GM18507 (cell line): ENCODE measurements at regions not wholly inside any gene's neighbourhood (a gene's known extent, or its start where the extent isn't known, plus 50 kb on each side); places are given as distances from the start of the nearest gene placed in this dataset.

Source experiments
- DNase-seq: peaks from one replicate; pipeline ENCODE4 v3.0.0; 2011; ENCODE audit warnings: low read depth; ENCODE audit not compliant: insufficient read length; ENCODE audit errors: extremely low spot score
- FAIRE-seq: peaks from 2 replicates; lab custom pipeline; 2011; peaks lifted over from hg19 to GRCh38; lab: Jason Lieb, UNC

DNA sequence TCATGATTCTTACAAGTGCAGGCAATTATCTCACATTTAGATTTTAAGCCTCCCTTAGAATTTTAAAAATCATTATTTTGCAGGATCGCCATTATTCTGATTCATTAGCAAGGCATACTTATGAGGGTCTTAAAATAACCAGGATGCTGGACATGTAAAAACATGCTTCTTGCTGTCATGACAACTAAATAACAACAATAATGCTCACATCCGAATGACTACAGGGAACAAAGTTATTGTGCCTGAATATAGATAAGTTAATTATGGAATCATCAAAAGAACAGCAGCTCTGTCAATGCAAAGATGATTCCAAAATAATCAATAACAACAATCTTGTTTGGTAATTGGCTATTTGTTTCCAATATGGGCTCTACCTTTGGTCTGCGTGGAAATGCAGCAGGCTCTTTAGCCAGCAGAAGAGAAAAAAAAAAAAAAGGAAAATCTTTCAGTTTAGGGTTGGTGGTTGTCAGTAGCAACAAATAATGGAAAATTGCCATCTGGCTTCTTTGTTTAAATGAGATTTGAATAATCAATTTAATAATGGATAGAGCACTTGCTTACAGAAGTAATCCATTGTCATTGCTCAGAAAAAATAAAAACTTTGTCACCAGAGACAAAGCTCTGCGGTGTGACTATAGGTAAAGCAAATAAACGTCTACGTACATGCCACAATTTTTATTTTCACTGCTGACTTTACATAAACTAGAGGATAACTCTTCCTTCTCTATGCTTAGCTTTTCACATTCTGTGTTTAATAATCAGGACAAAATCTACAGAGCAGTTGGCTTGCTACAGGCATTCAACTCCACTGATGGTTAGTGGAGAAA, 468.9 kb upstream of the TSHZ3 start:
- no peak for DNase-seq
- no peak for FAIRE-seq

DNA sequence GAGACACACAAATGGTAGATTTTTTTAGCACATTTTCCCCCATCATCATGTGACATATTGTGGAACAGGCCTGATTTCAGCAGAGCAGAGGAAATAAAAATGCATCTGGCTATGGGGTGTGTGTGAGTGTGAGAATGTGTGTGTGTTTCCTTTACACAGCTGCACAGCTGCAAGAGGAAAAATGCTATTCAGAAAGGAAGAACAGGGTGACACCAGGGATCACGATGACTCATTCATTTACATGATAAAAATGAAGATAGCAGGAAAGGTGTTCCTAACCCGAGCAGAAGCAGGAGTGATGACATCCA, 469.5 kb upstream of the TSHZ3 start:
- no peak for FAIRE-seq
- no peak for DNase-seq

DNA sequence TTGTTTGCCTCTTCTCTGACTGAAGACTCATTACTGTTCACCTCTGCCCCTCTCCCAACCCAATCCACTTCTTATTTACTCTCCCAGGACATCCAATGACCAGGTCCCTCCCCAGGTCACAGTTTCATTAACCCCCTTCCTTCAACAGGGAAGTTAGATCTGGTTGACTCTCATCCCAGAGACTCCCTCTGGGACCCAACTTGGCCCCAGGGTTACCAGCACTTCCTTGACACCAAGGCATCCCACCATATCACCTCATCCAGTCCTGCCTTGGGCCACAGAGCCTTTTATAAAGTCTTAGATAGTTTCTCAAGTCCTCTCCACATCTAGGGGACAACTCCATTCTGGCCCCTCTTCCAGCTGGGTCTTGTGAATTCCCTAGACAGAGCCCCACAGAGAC, 470.6 kb upstream of the TSHZ3 start:
- DNase-seq (no peak), FAIRE-seq (no peak)

DNA sequence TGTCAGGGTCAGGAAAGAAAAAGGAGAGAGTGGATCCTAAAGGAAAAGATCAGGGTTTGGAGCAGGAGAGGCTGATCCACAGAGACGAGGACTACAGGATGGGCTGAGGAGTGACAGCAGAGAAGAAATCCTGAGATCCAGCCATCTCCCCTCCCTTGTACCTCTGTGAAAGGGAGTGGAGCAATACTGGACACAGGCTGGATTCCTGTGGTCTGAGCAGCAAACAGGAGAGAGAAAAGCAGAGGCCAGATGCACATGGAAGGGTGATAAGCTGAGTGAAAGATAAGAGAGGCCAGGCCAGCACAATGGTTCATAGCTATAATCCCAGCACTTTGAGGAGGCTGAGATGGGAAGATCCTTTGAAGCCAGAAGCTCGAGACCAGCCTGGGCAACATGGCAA, 472.1 kb upstream of the TSHZ3 start:
- no peak for DNase-seq
- FAIRE-seq = no peak

DNA sequence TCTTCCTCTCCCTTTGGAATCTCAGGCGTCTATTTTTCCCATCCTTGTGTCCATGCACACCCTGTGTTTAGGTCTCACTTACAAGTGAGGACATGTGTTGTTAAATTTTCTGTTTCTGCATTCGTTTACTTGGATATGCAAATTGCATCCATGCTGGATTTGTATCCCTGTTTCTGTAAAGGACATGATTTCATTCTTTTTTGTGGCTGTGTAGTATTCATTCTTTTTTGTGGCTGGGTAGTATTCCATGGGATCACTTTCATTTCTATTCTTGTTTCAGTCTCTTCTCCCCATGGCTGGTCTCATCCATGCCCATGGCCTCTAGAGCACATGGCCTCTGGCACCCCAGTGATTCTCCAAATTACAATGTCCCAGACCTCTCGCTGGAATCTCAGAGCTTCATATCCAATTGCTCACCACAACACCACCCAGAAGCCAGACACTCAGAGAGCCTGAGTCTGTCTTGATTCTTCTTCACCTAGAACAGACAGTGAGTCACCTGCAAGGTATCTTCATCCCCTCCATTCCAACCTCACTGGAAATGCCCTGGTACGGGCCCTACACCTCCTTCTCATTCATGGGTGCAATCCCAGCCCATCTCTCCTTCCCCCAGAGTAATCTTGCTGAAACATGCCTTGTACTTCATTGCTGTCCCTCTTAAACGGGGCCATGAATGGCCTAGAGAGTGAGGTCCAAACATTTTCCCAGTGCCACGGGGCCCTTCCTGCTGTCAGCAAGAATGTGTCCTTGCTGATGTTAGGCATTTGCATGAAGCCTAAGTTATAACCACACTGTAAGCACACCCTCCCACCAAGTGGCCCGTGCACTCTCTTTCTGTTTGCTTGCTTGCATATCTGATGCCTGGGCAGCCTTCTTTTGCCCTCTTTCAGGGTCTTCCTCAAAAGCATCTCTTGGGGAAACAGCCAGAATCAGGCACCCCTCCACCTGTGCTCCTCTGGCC, 476.2 kb upstream of the TSHZ3 start:
- DNase-seq = no peak
- no peak for FAIRE-seq

DNA sequence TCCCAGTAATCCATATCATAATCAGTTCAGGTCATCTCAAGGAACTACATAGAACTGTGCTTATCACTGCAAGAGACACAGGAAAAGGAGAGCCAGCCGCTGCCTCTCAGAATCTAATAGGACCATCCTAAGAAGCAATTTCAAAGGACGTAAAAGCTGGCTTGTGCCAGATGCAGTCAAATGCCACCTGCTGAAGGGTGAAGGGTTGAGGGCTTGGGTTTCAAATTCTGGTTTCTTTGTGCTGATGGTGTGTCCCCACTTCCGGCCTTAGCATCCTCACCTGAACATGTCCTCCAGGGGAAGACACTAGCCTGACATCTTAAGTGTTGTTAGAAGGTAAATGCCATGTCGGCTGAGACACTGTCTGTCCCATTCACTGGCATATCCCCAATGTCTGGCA, 477.1 kb upstream of the TSHZ3 start:
- DNase-seq (no peak), FAIRE-seq (no peak)

DNA sequence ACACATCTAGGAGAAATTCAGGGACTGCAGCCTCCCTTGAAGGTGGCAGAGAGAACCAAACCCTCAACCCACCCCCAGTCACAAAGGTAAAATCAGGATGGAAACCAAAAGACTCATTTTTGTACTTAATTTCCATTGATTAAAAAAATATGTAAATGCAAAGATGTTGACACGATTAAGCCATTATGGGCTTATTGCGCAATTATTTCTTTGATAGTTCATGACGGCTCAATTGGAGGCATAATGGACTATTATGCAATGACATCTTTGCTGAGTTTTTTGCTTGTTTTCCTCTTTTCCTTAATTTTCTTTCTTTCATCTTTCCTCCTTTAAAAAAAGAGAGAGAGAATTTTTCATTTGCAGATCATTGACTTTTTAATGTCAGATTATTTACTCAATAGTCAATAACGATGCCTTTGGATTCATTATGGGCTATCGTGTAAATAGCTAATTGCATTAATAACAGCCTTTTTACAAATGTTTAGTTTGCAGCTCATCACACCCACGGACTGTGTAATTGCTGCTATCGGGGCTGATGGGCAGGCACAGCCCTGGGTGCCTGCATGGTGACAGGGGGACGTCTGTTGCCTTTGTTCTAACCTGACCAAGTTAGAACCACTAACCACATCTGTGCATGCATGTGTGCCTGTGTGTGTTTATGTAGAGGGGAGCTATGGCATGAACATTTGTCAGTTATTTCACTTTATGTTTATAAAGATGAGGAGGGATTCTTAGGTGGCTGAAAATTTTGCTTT, 482.4 kb upstream of the TSHZ3 start:
- no peak for FAIRE-seq
- no peak for DNase-seq

DNA sequence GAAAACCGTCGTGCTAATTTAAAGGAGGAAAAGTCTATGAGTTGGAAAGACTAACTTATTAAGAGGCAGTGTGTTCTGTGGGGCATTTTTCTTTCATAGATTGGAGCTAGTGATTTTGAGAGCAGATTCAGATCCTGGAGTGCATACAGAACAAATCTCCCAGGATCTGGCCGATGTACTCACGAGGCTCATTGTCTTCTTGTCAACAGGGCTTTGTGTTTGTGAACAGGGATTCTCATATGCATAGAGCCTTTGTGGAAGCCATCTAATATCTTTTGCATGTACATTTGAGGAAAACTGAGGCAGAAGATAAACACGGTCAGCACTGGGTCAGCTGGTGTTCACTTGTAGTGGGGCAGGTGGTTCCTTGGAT, 482.9 kb upstream of the TSHZ3 start:
- DNase-seq (no peak), FAIRE-seq (no peak)

DNA sequence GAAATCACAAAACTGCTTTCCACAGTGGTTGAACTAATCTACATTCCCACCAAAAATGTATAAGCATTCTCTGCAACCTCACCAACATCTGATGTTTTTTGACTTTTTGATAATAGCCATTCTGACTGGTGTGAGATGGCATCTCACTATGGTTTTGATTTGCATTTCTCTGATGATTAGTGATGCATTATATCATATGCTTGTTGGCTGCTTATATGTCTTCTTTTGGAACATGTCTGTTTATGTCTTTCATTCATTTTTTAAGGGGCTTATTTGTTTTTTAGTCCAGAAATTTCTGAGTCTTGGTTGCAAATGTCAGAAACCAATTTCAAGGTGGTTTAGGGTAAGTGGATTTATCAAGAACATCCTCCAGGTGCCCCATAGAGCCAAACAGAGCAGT, 484.8 kb upstream of the TSHZ3 start:
- FAIRE-seq = peak; percentile 36
- DNase-seq = no peak

DNA sequence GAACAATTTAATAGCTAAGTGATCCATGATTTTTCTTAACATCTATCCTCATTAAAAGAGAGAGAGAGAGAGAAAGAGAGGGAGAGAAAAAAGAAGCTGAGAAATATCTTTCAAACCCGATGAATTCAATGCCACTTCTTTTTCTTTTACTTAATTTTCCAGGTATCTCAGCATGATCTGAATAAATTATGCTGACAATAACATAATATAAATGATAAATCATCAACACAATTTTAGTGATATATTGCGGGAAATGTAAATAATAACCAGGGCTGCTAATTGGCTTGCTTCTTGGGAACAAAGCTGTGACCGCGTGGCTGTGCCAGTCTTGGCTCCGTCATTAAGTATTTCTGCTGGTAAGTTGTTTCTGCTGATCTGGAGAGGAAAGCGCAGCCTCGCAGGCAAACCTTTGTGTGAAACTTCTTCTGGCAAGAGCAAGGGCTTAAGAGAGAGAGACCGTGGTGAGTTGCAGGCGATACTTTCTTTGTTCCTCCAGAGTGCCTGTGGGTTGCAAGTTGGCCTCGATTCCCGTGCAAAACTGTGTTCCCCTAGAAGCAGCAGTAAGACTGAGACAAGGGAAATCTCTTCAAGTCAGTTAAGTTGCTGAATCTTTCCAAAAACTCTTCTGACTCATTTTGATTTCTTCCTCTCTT, 489.1 kb upstream of the TSHZ3 start:
- FAIRE-seq (no peak), DNase-seq (no peak)

DNA sequence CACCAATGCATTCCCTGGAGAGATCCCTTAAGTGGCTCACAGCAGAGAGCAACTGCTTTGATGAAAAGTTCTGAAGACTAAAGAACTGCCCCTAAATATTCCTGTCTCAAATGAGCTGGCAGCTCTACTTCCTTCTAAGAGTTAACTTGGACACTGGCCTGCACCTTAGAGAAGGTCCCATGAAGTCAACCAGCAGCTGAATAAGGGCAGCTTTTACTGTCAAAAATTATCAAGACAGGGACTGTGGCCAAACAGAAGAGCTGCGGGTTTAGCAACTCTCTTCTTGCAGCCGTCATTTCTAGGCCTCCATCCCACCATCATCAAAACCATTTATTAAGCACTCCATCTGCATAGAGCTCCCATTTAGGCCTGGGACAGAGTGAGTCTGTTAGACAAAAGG, 491.1 kb upstream of the TSHZ3 start:
- FAIRE-seq = no peak

DNA sequence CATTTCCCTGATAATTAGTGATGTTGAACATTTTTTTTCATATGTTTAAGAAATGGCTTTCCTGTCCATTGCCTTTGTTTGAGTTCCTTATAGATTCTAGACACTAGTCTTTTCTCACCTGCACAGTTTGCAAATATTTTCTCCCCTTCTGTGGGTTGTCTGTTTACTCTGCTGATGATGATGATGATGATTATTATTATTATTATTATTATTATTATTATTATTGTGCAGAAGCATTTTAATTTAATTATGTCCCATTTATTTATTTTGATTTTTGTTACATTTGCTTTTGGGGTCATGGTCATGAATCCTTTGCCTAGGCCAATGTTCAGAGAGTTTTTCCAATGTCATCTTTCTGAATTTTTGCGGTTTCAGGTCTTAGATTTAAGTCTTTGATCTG, 492.5 kb upstream of the TSHZ3 start:
- no peak for DNase-seq
- FAIRE-seq = no peak

More for the DNA sequence above, 491.1 kb upstream of the TSHZ3 start:
- no peak for DNase-seq

DNA sequence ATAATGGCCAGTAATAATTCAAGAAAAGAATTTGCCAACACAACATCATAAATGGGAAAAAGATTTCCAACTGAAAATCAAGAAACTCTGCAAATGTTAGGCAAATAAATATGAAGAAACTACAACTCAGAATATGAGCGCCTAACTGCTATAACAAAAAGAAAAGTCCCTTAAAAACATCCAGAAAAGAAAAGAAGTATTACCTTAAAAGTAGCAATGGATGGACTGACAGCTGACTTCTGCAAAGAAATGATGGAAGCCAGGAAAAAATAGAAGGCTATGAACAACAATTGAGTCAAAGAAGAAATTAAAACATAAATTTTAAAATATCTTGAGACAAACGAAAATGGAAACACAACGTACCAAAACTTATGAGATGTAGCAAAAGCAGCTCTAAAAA, 482.3 kb upstream of the ZNF507 start:
- DNase-seq (no peak), FAIRE-seq (no peak)

DNA sequence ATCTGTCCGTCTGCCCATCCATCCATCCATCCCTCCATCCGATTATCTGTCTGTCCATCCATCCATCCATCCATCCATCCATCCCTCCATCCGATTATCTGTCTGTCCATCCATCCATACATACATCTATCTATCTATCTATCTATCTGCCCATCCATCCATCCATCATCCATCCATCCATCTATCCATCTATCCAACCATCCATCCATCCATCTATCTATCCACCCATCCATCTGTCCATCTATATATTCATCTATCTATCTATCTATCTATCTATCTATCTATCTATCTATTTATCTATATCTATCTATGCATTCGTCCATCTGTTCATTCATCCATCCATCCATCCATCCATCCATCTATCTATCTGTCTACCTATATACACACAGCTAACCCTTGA, 471.1 kb upstream of the ZNF507 start:
- no peak for FAIRE-seq

DNA sequence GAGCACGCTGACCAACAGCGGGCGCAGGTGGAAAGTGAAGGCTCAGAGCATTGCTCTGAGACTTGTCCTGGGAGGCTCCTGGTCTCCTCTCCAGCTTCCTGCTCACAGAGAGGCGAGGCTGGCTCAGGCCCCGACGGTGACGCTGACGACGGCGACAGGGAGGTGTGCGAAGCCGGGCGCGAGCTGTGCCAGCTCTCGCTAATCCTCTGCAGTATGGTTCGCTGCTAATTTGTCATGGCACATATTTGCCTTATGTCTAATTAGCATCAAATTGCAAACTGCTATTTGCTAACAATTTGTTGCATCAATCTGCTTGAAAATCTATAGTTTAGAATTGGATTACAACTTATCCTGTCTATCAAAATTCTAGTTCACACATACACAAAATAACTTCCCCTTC, 469.8 kb upstream of the ZNF507 start:
- FAIRE-seq (no peak), DNase-seq (no peak)

More for the DNA sequence above, 471.1 kb upstream of the ZNF507 start:
- DNase-seq = no peak

DNA sequence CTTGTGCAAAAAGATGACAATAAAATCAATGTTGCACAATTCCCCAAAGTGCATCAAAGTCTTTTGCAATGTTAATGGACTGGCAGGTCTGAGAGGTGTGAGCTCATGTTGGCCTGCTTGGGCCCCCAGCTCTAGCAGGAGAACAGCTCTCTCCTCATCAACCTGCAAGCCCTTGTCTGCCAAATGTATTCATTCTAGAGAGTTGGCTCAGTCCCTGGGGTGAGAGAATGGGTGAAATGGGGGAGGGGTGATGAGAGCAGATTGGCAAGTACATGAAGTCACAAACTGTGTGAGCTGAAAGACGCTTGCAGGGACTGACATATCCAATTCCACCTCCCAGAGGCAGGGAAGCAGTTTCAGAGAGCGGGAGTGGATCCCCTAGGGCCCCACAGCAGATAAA, 465.1 kb upstream of the ZNF507 start:
- DNase-seq = no peak
- FAIRE-seq = no peak

DNA sequence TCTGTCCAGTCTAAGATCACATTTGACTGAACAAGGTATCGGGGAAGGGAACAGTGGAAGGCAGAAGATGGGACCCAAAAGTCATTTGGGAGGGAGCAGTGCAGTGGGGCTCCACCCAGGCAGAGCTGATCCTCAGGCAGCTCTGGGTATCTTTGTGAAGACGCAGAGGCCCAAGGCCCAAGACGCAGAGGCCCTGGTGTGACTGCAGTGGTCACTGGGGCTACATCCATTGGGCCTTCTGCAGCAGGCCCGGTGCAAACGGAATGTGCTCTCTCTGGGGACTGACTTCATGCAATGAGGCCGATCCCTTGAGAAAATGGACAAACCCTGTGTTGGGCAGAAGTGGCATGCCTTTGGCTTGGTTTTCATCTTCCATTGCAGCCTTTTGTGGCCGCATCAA, 463.4 kb upstream of the ZNF507 start:
- no peak for FAIRE-seq

DNA sequence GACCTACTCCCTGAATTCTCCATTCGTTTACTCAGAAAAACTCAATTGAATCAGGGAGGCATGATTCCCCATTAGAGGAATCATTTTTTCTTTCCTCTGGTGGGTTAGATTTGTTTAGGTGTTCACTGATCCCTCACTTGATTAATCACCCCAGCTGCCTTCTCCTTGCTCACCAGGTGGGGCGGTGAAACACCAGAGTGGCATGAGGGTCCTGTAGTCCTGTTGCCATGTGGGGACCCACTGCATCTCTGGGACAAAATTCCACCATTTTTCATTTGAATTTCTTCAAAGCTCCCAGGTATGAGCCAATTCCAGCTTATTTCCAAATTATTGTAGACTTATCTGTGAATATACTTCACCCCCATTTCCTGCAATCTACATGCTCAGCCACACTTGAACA, 462.7 kb upstream of the ZNF507 start:
- no peak for DNase-seq
- FAIRE-seq = no peak

More for the DNA sequence above, 463.4 kb upstream of the ZNF507 start:
- DNase-seq = no peak

DNA sequence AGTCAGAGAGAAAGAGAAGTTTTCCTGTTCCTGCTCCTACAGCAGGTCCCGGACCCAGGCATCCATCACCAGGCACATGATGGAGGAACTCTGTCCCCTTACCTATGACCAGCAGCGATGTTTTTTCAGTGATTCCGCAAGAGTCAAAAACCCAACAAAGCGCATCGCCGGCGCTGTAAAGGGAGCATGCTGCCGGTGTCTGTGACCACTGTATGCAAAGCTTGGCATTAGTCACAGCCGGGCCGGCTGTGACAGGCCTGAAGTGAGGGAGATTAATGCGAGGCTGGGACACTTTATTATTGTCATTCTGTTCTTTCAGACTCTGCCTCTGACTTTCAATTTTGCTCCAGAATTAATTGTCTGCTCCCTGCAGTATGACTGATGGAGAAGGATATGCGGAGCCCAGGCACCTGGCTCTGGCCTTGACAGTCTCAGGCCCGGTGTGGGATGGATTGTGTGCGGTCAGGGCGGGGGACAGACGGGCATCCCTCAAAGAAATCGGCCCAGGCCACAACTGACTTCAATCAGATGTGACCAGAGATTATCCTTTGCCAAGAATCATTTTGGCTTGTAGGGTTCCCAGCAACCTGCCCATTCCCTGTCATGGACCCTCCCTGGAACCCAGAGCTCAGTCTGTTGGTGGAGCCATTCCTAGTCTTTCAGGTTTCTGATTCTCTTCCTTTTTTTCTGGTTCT, 462.0 kb upstream of the ZNF507 start:
- DNase-seq = no peak
- no peak for FAIRE-seq
